SK-N-SH (cell line): ENCODE measurements at regions not wholly inside any gene's neighbourhood (a gene's known extent, or its start where the extent isn't known, plus 50 kb on each side); places are given as distances from the start of the nearest gene placed in this dataset.

Experiments used
- CTCF ChIA-PET: fragments of 300-600, 350-600 bp; formaldehyde crosslinking; extraction: SDS; loops from one replicate; lab custom pipeline; 2021; lab: Yijun Ruan, JAX
- POLR2A ChIA-PET: fragments of 350-600 bp; sonication (Branson Sonifier 250); formaldehyde crosslinking; extraction: SDS; loops from one replicate; lab custom pipeline; 2020; ENCODE audit warnings: antibody characterized with exemption, inconsistent platforms; lab: Yijun Ruan, JAX
- DNase-seq: peaks from one replicate; pipeline ENCODE4 v3.0.0; 2012
- H2AFZ ChIP-seq: fragments of 200-600 bp; sonication (generic); 2 replicates; pipeline ENCODE4 v1.8.1; 2016; ENCODE audit warnings: antibody characterized with exemption, mild to moderate bottlenecking, low read depth
- H3F3A ChIP-seq: fragments of 200-600 bp; sonication (generic); replicated peaks from 2 replicates; pipeline ENCODE3; 2016; ENCODE audit warnings: antibody characterized with exemption, mild to moderate bottlenecking; ENCODE audit not compliant: insufficient read depth
- H3K27ac ChIP-seq, 2 experiments: fragments of 200-500 bp in 1 of 2; fragments of 200-600 bp in 1 of 2; sonication (Bioruptor generic) in 1 of 2; sonication (generic), shearing (Covaris generic) in 1 of 2; 2 replicates each; pipeline versions ENCODE4 v1.5.1 to v1.6.1; 2014 to 2016; ENCODE audit warnings: low read depth in 2 of 2, inconsistent platforms in 1 of 2, low read length in 1 of 2, mild to moderate bottlenecking in 1 of 2, mixed read lengths in 1 of 2
- H3K27me3 ChIP-seq: fragments of 200-600 bp; sonication (generic), shearing (Covaris generic); 2 replicates; pipeline ENCODE4 v1.6.1; 2016; ENCODE audit warnings: mixed run types; ENCODE audit not compliant: insufficient read depth
- H3K36me3 ChIP-seq, 2 experiments: fragments of 200-500 bp in 1 of 2; fragments of 200-600 bp in 1 of 2; sonication (Bioruptor generic) in 1 of 2; sonication (generic) in 1 of 2; replicated peaks in 1 of 2; 2 replicates each; pipeline versions ENCODE3 to v1.5.1; 2014 to 2016; ENCODE audit warnings: low read length in 1 of 2, mild to moderate bottlenecking in 1 of 2; ENCODE audit not compliant: insufficient read depth in 2 of 2, control insufficient read depth in 1 of 2
- H3K4me1 ChIP-seq, 2 experiments: fragments of 200-500 bp in 1 of 2; fragments of 200-600 bp in 1 of 2; sonication (Bioruptor generic) in 1 of 2; sonication (generic), shearing (Covaris generic) in 1 of 2; 2 replicates each; pipeline versions ENCODE4 v1.5.1 to v1.6.1; 2014 to 2016; ENCODE audit warnings: low read depth in 1 of 2, low read length in 1 of 2, mixed run types in 1 of 2; ENCODE audit not compliant: insufficient read depth in 2 of 2, control insufficient read depth in 1 of 2
- H3K4me2 ChIP-seq: fragments of 200-600 bp; sonication (generic), shearing (Covaris generic); 2 replicates; pipeline ENCODE4 v1.6.1; 2017; ENCODE audit warnings: mixed run types
- H3K4me3 ChIP-seq, 2 experiments: fragments of 200-500 bp in 1 of 2; fragments of 200-600 bp in 1 of 2; sonication (Bioruptor generic) in 1 of 2; sonication (generic), shearing (Covaris generic) in 1 of 2; 2 replicates each; pipeline versions ENCODE4 v1.5.1 to v1.8.1; 2014 to 2016; ENCODE audit warnings: low read depth in 2 of 2, inconsistent platforms in 1 of 2, low read length in 1 of 2, mild to moderate bottlenecking in 1 of 2, mixed read lengths in 1 of 2, moderate library complexity in 1 of 2
- H3K79me2 ChIP-seq: fragments of 200-600 bp; sonication (generic); 2 replicates; pipeline ENCODE4 v1.8.1; 2017; ENCODE audit warnings: mild to moderate bottlenecking; ENCODE audit not compliant: insufficient read depth
- H3K9ac ChIP-seq: fragments of 200-600 bp; sonication (generic); 2 replicates; pipeline ENCODE4 v1.6.1; 2017; ENCODE audit warnings: mixed run types
- H3K9me2 ChIP-seq: fragments of 200-600 bp; sonication (generic); 2 replicates; pipeline ENCODE4 v1.6.1; 2017; ENCODE audit warnings: mixed run types
- H3K9me3 ChIP-seq: fragments of 200-600 bp; sonication (generic); 2 replicates; pipeline ENCODE4 v1.6.1; 2017; ENCODE audit warnings: mixed run types, mild to moderate bottlenecking, moderate library complexity
- H4K20me1 ChIP-seq: fragments of 200-600 bp; sonication (generic); 2 replicates; pipeline ENCODE4 v1.6.1; 2017; ENCODE audit warnings: mild to moderate bottlenecking, mixed run types; ENCODE audit not compliant: insufficient read depth
- CTCF ChIP-seq: fragments of 200-600 bp; sonication (generic); IDR thresholded peaks from 2 replicates; pipeline ENCODE4 v1.6.1; 2017; ENCODE audit warnings: antibody characterized with exemption, mild to moderate bottlenecking, moderate library complexity
- ELF1 ChIP-seq: IDR thresholded peaks from 2 replicates; pipeline ENCODE4 v1.4.0; 2012
- FOXJ3 ChIP-seq: sonication (generic); formaldehyde crosslinking; IDR thresholded peaks from 2 replicates; pipeline ENCODE4 v1.5.1; 2020; ENCODE audit warnings: mild to moderate bottlenecking, missing genetic modification reagents
- GABPA ChIP-seq: IDR thresholded peaks from 2 replicates; pipeline ENCODE4 v1.4.0; 2012; ENCODE audit warnings: low read depth, mild to moderate bottlenecking
- JUND ChIP-seq: IDR thresholded peaks from 2 replicates; pipeline ENCODE4 v1.4.0; 2012
- MEF2A ChIP-seq: IDR thresholded peaks from 2 replicates; pipeline ENCODE4 v1.4.0; 2012; ENCODE audit warnings: low read depth, borderline replicate concordance
- NRF1 ChIP-seq: IDR thresholded peaks from 2 replicates; pipeline ENCODE4 v1.6.1; 2012; ENCODE audit warnings: low read depth, mild to moderate bottlenecking, low read length
- POLR2AphosphoS5 ChIP-seq: IDR thresholded peaks from 2 replicates; pipeline ENCODE4 v1.6.1; 2012; ENCODE audit warnings: low read depth, low read length
- RAD21 ChIP-seq: IDR thresholded peaks from 2 replicates; pipeline ENCODE4 v1.6.1; 2012; ENCODE audit warnings: mild to moderate bottlenecking, low read length
- RCOR1 ChIP-seq: fragments of 150-350 bp; IDR thresholded peaks from 2 replicates; pipeline ENCODE4 v1.6.1; 2017; ENCODE audit warnings: antibody characterized with exemption, low read length
- RFX5 ChIP-seq: IDR thresholded peaks from 2 replicates; pipeline ENCODE4 v1.6.1; 2012; ENCODE audit warnings: mild to moderate bottlenecking, improper control_type of control experiment, low read length
- SMC3 ChIP-seq: IDR thresholded peaks from 2 replicates; pipeline ENCODE4 v1.6.1; 2012; ENCODE audit warnings: low read depth, low read length, improper control_type of control experiment
- TEAD4 ChIP-seq: IDR thresholded peaks from 2 replicates; pipeline ENCODE4 v1.4.0; 2012; ENCODE audit warnings: mild to moderate bottlenecking, borderline replicate concordance; ENCODE audit not compliant: insufficient read depth
- USF2 ChIP-seq: fragments of 150-350 bp; IDR thresholded peaks from 2 replicates; pipeline ENCODE4 v1.6.1; 2017; ENCODE audit warnings: antibody characterized with exemption, low read length, low read depth, borderline replicate concordance
- ZBTB33 ChIP-seq: IDR thresholded peaks from 2 replicates; pipeline ENCODE4 v1.4.0; 2012; ENCODE audit warnings: low read depth, borderline replicate concordance
- WGBS: methylation state at CpG from one replicate; pipeline ENCODE4 v1.1.6; 2017; ENCODE audit warnings: low lambda C conversion rate; 5-methylcytosine and 5-hydroxymethylcytosine counted together
- TF ChIP-seq, protein P1 (sequence below): IDR thresholded peaks from 2 replicates; pipeline ENCODE4 v1.6.1; 2012; ENCODE audit warnings: mild to moderate bottlenecking, low read depth, low read length, moderate library complexity
- TF ChIP-seq, protein P2 (sequence below): fragments of 150-350 bp; IDR thresholded peaks from 2 replicates; pipeline ENCODE4 v1.6.1; 2016; ENCODE audit warnings: mild to moderate bottlenecking, low read depth, low read length

- no peak for TF ChIP-seq USF2
- TF ChIP-seq RAD21 = no peak
- no peak for TF ChIP-seq JUND
- no peak for TF ChIP-seq ZBTB33
- no peak for TF ChIP-seq MEF2A
- TF ChIP-seq FOXJ3 (CRISPR knock-in tag) = no peak
Observed at GRCh38 chr1:184915463-184916090, 58.7 kb downstream of the NIBAN1 start (continued).

DNA sequence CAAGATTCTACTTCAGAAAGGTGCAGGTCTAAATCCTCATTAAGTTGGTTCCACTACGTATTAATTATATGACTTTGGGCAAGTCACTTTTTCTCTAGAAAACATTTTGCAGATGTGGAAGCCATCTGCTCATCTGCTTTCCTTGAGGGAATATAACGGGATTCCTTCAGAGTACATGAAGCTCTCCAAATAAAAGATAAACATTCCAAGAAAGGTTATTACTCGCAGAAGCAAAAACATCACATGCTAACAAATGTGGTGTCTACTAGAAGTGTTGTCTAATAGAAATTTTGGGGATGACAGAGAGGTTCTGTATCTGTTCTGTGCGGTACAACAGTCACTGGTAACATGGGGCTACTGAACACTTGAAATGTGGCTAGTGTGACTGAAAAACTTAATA, 60.2 kb downstream of the NIBAN1 start:
- WGBS = 89% methylated on average over 4 of the region's 4 CpGs
- H2AFZ ChIP-seq = no peak overlapping the region
- H3K27ac ChIP-seq = no peak overlapping the region
- H3K9me2 ChIP-seq = no peaks in the 10 kb centered on the region
- H3K79me2 ChIP-seq = no peaks in the 10 kb centered on the region
- H3K27me3 ChIP-seq = no peaks in the 10 kb centered on the region
- peaks cover 0 to 6% of the 10 kb centered on the region in 2 experiments for H3K36me3 ChIP-seq
- POLR2A ChIA-PET = no interaction called here
- H3K4me3 ChIP-seq = no peak overlapping the region
- DNase-seq = no peak
- CTCF ChIA-PET = no interaction called here
- H3K4me1 ChIP-seq = peaks cover 3 to 4% of the 10 kb centered on the region in 2 experiments; a peak in 3 of 4 replicates
- H3K9me3 ChIP-seq = no peaks in the 10 kb centered on the region
- no peak overlapping the region for H3K4me2 ChIP-seq
- no peak overlapping the region for H3K9ac ChIP-seq
- no peaks in the 10 kb centered on the region for H3F3A ChIP-seq
- no peaks in the 10 kb centered on the region; the same call in 1 of the 2 replicates for H4K20me1 ChIP-seq
- TF ChIP-seq ELF1 = no peak
- no peak for TF ChIP-seq TEAD4
- no peak for TF ChIP-seq GABPA
- no peak for TF ChIP-seq ZBTB33
- TF ChIP-seq, protein P1, sequence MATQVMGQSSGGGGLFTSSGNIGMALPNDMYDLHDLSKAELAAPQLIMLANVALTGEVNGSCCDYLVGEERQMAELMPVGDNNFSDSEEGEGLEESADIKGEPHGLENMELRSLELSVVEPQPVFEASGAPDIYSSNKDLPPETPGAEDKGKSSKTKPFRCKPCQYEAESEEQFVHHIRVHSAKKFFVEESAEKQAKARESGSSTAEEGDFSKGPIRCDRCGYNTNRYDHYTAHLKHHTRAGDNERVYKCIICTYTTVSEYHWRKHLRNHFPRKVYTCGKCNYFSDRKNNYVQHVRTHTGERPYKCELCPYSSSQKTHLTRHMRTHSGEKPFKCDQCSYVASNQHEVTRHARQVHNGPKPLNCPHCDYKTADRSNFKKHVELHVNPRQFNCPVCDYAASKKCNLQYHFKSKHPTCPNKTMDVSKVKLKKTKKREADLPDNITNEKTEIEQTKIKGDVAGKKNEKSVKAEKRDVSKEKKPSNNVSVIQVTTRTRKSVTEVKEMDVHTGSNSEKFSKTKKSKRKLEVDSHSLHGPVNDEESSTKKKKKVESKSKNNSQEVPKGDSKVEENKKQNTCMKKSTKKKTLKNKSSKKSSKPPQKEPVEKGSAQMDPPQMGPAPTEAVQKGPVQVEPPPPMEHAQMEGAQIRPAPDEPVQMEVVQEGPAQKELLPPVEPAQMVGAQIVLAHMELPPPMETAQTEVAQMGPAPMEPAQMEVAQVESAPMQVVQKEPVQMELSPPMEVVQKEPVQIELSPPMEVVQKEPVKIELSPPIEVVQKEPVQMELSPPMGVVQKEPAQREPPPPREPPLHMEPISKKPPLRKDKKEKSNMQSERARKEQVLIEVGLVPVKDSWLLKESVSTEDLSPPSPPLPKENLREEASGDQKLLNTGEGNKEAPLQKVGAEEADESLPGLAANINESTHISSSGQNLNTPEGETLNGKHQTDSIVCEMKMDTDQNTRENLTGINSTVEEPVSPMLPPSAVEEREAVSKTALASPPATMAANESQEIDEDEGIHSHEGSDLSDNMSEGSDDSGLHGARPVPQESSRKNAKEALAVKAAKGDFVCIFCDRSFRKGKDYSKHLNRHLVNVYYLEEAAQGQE = no peak
- TF ChIP-seq SMC3 = no peak
- no peak for TF ChIP-seq CTCF
- TF ChIP-seq RCOR1 = no peak
- TF ChIP-seq RFX5 = no peak
- TF ChIP-seq, protein P2, sequence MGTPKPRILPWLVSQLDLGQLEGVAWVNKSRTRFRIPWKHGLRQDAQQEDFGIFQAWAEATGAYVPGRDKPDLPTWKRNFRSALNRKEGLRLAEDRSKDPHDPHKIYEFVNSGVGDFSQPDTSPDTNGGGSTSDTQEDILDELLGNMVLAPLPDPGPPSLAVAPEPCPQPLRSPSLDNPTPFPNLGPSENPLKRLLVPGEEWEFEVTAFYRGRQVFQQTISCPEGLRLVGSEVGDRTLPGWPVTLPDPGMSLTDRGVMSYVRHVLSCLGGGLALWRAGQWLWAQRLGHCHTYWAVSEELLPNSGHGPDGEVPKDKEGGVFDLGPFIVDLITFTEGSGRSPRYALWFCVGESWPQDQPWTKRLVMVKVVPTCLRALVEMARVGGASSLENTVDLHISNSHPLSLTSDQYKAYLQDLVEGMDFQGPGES = no peak
- TF ChIP-seq USF2 = no peak
- TF ChIP-seq POLR2AphosphoS5 = no peak
- no peak for TF ChIP-seq NRF1
